ENCODE measurements at regions not wholly inside any gene's neighbourhood (a gene's known extent, or its start where the extent isn't known, plus 50 kb on each side); places are given as distances from the start of the nearest gene placed in this dataset.

DNA sequence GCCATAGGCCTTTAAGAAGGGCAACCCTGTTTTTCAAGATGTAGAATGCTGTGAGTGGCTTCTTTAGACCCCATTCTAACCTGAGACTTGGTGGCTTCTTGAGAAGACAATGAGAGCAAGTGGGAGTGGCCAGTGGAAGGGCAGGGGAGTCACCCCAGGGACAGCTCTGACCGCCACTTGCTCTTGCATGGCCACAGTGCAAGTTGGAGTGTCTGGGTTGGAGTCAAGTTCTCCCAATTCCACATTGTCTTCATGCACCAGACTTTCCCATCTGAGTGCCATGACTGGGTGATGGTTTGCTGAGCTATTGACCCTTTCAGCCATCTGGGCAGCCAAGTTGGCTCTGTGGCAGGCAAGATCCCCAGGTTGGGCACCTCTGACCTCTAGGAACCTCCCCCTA, 148.0 kb upstream of the SKOR2 start:
- H3K27ac ChIP-seq = no peak overlapping the region
- no peaks in the 10 kb centered on the region for H3K9me3 ChIP-seq (ENCODE audit: low read depth)
- no peaks in the 10 kb centered on the region for H3K4me1 ChIP-seq (ENCODE audit: low read depth)
- H3K36me3 ChIP-seq = no peaks in the 10 kb centered on the region
- no peak overlapping the region for H3K4me3 ChIP-seq
- DNase-seq (ENCODE audit: low read depth in 1 of 2, low spot score in 1 of 2) = no peak
- peaks cover 6% of the 10 kb centered on the region for H3K27me3 ChIP-seq
- TF ChIP-seq, protein P1, sequence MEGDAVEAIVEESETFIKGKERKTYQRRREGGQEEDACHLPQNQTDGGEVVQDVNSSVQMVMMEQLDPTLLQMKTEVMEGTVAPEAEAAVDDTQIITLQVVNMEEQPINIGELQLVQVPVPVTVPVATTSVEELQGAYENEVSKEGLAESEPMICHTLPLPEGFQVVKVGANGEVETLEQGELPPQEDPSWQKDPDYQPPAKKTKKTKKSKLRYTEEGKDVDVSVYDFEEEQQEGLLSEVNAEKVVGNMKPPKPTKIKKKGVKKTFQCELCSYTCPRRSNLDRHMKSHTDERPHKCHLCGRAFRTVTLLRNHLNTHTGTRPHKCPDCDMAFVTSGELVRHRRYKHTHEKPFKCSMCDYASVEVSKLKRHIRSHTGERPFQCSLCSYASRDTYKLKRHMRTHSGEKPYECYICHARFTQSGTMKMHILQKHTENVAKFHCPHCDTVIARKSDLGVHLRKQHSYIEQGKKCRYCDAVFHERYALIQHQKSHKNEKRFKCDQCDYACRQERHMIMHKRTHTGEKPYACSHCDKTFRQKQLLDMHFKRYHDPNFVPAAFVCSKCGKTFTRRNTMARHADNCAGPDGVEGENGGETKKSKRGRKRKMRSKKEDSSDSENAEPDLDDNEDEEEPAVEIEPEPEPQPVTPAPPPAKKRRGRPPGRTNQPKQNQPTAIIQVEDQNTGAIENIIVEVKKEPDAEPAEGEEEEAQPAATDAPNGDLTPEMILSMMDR (IDR thresholded peaks at IDR 0.05; ENCODE audit: low read depth, low read length) = no peak

DNA sequence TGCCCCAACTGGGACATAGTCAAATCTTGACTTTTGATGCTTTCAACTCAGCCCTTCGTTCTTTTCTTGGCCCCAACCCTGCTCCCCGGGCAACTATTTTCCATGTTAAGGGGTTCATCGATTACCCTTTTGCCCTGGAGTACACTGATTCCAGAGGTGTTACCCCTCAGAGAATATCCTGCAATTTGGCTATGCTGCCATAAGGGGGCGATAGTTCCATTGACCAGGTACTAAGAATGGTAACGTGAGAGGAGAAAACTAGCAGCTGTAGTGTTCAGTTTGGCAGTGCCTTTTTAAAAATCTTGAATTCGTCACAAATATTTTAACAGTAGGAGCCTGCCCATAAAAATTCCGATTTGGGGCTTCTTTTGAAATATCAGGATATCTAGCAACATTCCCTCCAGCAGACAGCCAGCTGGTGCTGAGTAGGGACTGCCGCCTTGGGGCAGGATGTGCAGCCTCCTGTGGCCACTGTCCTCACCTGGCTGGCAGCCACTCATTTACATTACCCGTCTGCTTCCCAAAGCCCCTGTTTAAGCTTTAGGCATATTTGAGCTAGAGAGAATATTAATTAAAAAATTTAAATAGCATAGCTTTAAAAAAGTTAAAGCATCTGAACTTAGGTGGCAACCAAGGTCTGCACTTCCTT, 146.3 kb upstream of the SKOR2 start:
- Histone ChIP-seq H3K9me3 (ENCODE audit: low read depth) (no peaks in the 10 kb centered on the region), H3K27ac (no peak overlapping the region), H3K4me1 (ENCODE audit: low read depth) (no peaks in the 10 kb centered on the region), H3K36me3 (no peaks in the 10 kb centered on the region), H3K4me3 (no peak overlapping the region), H3K27me3 (peaks cover 6% of the 10 kb centered on the region)
- TF ChIP-seq, protein P1 (IDR thresholded peaks at IDR 0.05; ENCODE audit: low read depth, low read length) = no peak
- DNase-seq (ENCODE audit: low read depth in 1 of 2, low spot score in 1 of 2) = no peak

DNA sequence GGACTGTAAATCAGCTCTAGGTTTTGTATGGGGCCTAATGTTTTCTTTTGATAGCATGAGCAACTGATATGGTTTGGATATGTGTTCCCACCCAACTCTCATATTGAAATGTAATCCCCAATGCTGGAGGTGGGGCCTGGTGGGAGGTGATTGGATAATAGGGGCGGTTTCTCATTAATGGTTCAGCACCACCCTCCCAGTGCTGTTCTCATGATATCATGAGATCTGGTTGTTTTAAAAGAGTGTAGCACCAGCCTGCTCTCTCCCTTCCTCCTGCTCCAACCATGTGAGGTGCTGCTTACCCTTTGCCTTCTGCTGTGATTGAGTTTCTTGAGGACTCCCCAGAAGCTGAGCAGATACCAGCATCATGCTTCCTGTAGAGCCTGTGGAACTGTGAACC, 140.2 kb upstream of the SKOR2 start:
- H3K9me3 ChIP-seq (ENCODE audit: low read depth) = no peaks in the 10 kb centered on the region
- H3K27ac ChIP-seq = no peak overlapping the region
- peaks cover 16% of the 10 kb centered on the region for H3K4me1 ChIP-seq (ENCODE audit: low read depth)
- TF ChIP-seq, protein P1 (IDR thresholded peaks at IDR 0.05; ENCODE audit: low read depth, low read length) = no peak
- H3K4me3 ChIP-seq = no peak overlapping the region
- H3K27me3 ChIP-seq = no peaks in the 10 kb centered on the region
- DNase-seq (ENCODE audit: low read depth in 1 of 2, low spot score in 1 of 2) = no peak
- no peaks in the 10 kb centered on the region for H3K36me3 ChIP-seq

DNA sequence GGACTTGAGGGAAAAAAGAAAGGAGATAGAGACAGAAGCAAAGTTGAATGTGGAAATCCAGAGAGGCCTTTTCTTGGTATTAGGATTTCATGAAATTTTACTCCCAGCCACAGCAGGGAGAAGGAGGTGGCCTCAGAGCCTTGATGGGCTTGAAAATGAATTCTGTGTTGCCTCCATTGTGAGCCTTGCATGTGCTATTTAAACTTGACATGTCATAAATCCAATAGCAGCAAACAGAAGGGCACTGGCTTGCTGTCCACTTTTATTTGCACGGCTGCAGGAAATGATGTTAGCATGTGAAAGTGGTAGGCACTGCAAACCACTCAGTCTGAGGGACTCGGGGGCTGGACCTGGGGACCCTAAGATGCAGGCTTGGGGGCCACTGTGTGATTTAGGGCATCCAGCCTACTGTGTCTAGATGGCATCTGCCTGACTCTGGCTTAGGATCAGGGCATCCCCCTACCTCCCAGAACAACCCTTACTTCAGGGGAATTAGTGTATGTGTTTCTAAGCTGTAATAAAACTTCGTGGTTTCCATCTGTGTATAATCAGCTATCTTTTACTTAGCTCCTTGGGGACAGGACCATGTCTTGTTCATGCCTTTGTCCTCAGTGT, 139.1 kb upstream of the SKOR2 start:
- Histone ChIP-seq H3K36me3 (no peaks in the 10 kb centered on the region), H3K4me1 (ENCODE audit: low read depth) (peaks cover 16% of the 10 kb centered on the region), H3K4me3 (no peak overlapping the region), H3K9me3 (ENCODE audit: low read depth) (no peaks in the 10 kb centered on the region), H3K27me3 (no peaks in the 10 kb centered on the region), H3K27ac (no peak overlapping the region)
- TF ChIP-seq, protein P1 (IDR thresholded peaks at IDR 0.05; ENCODE audit: low read depth, low read length) = no peak
- DNase-seq (ENCODE audit: low read depth in 1 of 2, low spot score in 1 of 2) = no peak

DNA sequence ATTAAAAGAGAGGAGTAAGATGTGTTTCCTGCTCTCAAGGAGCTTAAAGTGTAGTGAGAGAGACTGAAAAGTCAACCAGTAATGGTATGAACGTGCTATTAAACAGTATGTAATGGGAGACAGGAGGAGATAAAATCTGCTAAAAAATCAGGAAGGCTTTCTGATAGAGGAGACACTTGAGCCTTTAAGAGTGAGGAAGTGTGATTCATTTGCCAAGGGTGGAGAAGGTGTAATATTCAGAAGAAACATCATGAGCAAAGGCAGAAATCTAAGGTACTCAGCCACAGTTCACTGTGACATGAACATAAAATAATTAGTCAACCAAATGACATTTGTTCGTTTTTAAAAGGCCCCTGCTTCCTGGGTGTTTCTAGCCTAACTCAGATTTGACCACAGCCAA, 137.8 kb upstream of the SKOR2 start:
- Histone ChIP-seq H3K27me3 (no peaks in the 10 kb centered on the region), H3K36me3 (no peaks in the 10 kb centered on the region), H3K4me1 (ENCODE audit: low read depth) (peaks cover 16% of the 10 kb centered on the region), H3K4me3 (no peak overlapping the region), H3K27ac (peak overlapping the region; percentile 61), H3K9me3 (ENCODE audit: low read depth) (no peaks in the 10 kb centered on the region)
- DNase-seq (ENCODE audit: low read depth in 1 of 2, low spot score in 1 of 2) = no peak
- TF ChIP-seq, protein P1 (IDR thresholded peaks at IDR 0.05; ENCODE audit: low read depth, low read length) = no peak
